GM12801 (cell line): ENCODE measurements at regions not wholly inside any gene's neighbourhood (a gene's known extent, or its start where the extent isn't known, plus 50 kb on each side); places are given as distances from the start of the nearest gene placed in this dataset.

Source experiments
- TF ChIP-seq, protein P1 (sequence below): IDR thresholded peaks from one replicate; pipeline ENCODE4 v1.5.1; 2011; ENCODE audit warnings: control low read depth; ENCODE audit not compliant: insufficient read length; ENCODE audit errors: extremely low read depth

DNA sequence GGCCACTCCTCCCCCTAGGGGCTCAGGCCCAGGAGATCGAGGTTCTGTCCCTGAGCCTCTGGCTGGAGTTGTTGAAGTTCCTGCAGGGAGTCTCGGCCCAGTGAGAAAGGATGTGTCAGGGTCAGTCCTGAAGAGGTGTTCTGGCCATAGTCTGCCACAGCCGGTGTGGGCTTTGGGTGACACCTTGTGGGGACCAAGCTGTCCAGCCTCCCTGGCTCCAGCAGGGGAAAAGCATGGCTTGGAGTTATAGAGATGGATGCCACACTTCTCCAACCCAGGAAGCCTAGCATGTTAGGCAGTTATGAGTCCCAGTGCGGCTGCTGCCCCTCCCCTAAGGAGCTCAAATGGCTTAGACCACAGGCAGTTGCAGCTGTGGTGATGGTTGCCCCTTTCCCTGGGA is 945.6 kb upstream of the GBE1 start:
- TF ChIP-seq, protein P1, sequence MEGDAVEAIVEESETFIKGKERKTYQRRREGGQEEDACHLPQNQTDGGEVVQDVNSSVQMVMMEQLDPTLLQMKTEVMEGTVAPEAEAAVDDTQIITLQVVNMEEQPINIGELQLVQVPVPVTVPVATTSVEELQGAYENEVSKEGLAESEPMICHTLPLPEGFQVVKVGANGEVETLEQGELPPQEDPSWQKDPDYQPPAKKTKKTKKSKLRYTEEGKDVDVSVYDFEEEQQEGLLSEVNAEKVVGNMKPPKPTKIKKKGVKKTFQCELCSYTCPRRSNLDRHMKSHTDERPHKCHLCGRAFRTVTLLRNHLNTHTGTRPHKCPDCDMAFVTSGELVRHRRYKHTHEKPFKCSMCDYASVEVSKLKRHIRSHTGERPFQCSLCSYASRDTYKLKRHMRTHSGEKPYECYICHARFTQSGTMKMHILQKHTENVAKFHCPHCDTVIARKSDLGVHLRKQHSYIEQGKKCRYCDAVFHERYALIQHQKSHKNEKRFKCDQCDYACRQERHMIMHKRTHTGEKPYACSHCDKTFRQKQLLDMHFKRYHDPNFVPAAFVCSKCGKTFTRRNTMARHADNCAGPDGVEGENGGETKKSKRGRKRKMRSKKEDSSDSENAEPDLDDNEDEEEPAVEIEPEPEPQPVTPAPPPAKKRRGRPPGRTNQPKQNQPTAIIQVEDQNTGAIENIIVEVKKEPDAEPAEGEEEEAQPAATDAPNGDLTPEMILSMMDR = no peak

DNA sequence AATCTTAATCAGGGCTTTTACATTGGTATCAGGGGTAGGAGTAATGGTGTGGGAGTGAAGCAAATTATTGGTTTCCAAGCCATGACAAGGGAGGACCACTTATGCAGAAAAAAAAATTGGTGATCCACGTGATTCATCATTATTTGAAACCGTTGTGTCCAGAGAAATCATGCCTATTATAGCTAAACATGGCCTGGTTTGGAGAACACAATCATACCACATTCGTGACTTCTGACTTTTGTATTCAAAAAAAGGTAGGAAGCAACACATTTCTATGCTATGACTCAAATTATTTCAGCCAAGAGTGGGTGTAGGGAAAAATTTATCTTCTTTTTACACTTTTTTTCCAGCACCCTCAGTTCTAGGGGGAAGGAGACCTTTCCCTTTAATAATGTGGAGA is 924.3 kb upstream of the GBE1 start:
- TF ChIP-seq, protein P1 = no peak

- TF ChIP-seq, protein P1 = no peak
Observed at GRCh38 chr3:82676356-82677026, 915.0 kb upstream of the GBE1 start.

DNA sequence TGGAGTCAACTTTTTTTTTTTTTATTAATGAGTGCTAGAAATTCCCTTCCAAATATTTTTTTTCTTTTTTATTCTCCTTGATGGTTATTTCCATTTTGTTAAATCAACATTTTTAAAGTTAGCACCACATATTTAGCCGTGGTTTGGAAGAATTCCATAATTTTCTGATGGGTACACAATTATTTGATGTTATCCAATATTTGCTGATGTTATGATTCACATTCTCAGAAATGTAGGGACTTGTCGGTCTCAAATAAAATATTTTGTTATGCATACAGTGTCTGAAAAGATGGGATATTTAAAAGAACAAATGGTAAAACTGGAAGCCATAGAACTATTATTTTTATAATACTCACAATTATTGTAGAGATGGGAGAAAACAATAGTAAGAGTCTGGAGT is 911.5 kb upstream of the GBE1 start:
- TF ChIP-seq, protein P1 = no peak

DNA sequence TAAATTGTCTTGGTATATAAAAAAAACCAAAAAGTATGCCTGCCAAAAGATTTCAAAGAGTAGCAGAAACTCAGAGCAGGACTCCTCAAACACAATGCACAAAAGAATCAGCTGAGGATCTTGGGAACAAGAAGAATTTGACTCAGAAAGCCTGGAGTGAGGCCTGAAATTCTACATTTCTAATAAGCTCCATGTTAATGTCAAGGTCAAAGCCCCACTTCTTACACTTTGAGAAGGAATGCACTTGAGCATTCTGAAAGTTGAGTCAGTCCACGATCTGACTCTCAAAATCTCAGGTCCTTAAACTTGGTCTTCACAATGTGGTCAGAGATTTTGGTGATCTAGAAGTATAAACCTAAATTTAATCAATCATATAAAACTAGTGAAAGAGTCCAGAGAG is 910.0 kb upstream of the GBE1 start:
- TF ChIP-seq, protein P1 = no peak

DNA sequence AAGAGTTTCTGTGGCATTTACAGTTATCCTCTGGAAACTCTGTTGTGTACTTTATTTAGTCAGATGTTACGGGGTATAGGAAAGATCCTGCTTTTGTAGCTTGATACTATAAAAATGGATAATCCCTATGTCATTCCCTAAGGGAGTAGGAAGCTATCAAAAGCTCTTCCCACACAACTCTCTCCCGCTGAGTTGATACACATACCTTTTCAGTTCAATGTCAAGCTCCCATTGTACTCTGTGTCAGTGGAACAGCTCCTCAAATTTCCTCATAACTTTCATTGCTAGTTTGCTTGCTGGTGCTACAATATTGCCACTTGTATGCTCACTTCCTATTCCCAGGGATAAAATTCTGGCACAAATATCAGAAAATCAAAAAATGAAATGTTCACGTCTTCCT is 893.3 kb upstream of the GBE1 start:
- TF ChIP-seq, protein P1 = no peak

DNA sequence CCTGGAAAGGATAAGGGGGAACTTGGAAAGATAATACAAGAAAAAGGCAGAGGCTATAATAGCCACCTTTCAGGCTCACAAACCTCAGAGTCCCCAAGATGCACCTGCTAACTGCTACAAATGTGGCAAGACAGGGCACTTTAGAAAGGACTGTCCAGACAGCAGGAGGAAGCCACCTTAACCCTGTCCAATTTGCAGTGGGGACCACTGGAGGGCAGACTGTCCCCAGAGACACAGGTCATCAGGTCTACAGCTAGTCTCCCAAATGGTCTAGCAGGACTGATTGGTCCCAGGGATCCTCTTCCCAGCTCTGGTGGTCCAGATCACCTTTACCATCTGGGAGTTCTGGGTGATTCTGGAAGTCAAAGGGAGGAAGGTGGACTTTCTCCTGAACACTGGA is 882.5 kb upstream of the GBE1 start:
- TF ChIP-seq, protein P1 = no peak

GRCh38 chr3:82641701-82642100 is 880.3 kb upstream of the GBE1 start:
- TF ChIP-seq, protein P1 = no peak
